ENCODE measurements at regions not wholly inside any gene's neighbourhood (a gene's known extent, or its start where the extent isn't known, plus 50 kb on each side); places are given as distances from the start of the nearest gene placed in this dataset.

DNA sequence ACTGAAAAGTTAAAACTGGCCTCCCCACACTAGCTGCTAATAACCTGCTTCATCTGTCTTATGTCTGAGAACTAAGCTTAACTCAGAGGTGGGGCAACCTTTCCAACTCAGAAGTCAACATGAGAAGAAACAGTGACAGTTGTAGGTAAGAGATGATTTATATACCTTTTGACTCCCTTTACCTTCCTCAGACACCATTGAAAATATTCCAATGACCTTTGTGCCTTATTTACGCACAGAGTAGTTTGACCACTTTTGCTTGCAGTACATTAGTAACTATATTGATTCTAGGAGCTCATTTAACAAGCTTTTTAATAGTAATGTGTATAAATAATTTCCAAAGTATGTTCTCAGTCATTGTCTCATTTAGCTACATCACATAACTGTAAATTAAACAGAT is 77.6 kb downstream of the ALX1 start:
- TF ChIP-seq, protein P1, sequence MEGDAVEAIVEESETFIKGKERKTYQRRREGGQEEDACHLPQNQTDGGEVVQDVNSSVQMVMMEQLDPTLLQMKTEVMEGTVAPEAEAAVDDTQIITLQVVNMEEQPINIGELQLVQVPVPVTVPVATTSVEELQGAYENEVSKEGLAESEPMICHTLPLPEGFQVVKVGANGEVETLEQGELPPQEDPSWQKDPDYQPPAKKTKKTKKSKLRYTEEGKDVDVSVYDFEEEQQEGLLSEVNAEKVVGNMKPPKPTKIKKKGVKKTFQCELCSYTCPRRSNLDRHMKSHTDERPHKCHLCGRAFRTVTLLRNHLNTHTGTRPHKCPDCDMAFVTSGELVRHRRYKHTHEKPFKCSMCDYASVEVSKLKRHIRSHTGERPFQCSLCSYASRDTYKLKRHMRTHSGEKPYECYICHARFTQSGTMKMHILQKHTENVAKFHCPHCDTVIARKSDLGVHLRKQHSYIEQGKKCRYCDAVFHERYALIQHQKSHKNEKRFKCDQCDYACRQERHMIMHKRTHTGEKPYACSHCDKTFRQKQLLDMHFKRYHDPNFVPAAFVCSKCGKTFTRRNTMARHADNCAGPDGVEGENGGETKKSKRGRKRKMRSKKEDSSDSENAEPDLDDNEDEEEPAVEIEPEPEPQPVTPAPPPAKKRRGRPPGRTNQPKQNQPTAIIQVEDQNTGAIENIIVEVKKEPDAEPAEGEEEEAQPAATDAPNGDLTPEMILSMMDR (IDR thresholded peaks at IDR 0.05; ENCODE audit: low read length), result no peak
- TF ChIP-seq EZH2 (IDR thresholded peaks at IDR 0.05; ENCODE audit: borderline replicate concordance, low read length), result no peak
